K562 (cell line): ENCODE measurements at regions not wholly inside any gene's neighbourhood (a gene's known extent, or its start where the extent isn't known, plus 50 kb on each side); places are given as distances from the start of the nearest gene placed in this dataset.

Experiments
- FOSL1 ChIP-seq: fragments of 200-800 bp; sonication (Bioruptor generic); conservative IDR thresholded peaks from 2 replicates; pipeline ENCODE4 v1.6.1; 2016; ENCODE audit warnings: missing genetic modification characterization, missing compliant biosample characterization
- POLR2AphosphoS5 ChIP-seq: IDR thresholded peaks from 2 replicates; pipeline ENCODE4 v1.6.1; 2011; ENCODE audit warnings: mild to moderate bottlenecking, low read depth, low read length, moderate library complexity; ENCODE audit not compliant: control insufficient read depth, insufficient read depth
- TCF7 ChIP-seq: sonication (generic); IDR thresholded peaks from 2 replicates; pipeline ENCODE4 v1.6.1; 2016; ENCODE audit warnings: antibody characterized with exemption, borderline replicate concordance

- TF ChIP-seq FOSL1 (tag) (no peak), POLR2AphosphoS5 (no peak), TCF7 (no peak)
Observed at GRCh38 chr5:118174671-118175070, 813.7 kb downstream of the DTWD2 start.
